ENCODE measurements at regions not wholly inside any gene's neighbourhood (a gene's known extent, or its start where the extent isn't known, plus 50 kb on each side); places are given as distances from the start of the nearest gene placed in this dataset.

GRCh38 chr18:67183398-67183797 is 333.1 kb downstream of the DSEL start:
- Histone ChIP-seq H3K4me3 (ENCODE audit: insufficient read depth in 1 of 2, low read depth in 1 of 2, low read length in 2 of 2) (no peak overlapping the region), H2BK5ac (ENCODE audit: low read depth, low read length, poor library complexity, severe bottlenecking) (no peak overlapping the region), H3K79me1 (replicated peaks; ENCODE audit: low read length, poor library complexity, severe bottlenecking) (no peaks in the 10 kb centered on the region), H4K91ac (ENCODE audit: low read length) (no peak overlapping the region), H3K9ac (ENCODE audit: low read length) (no peak overlapping the region), H3K27me3 (ENCODE audit: control insufficient read depth in 1 of 2, insufficient read depth in 1 of 2, low read length in 2 of 2) (no peaks in the 10 kb centered on the region), H3K4ac (ENCODE audit: low read depth in 1 of 2, low read length in 2 of 2) (no peak overlapping the region), H3K9me3 (ENCODE audit: control insufficient read depth, low read length) (no peaks in the 10 kb centered on the region), H2BK120ac (ENCODE audit: low read depth, low read length) (no peak overlapping the region), H3K27ac (ENCODE audit: low read length, poor library complexity, severe bottlenecking) (no peak overlapping the region), H2AFZ (ENCODE audit: low read depth, low read length) (no peak overlapping the region), H3K36me3 (ENCODE audit: control insufficient read depth in 1 of 2, insufficient read depth in 2 of 2, low read depth in 1 of 2, low read length in 2 of 2) (no peaks in the 10 kb centered on the region), H3K4me2 (ENCODE audit: low read length, poor library complexity, severe bottlenecking) (no peak overlapping the region), H3K18ac (ENCODE audit: low read depth in 1 of 2, low read length in 2 of 2) (no peak overlapping the region), H2BK12ac (ENCODE audit: low read length in 2 of 2) (no peak overlapping the region), H4K8ac (ENCODE audit: low read length) (no peak overlapping the region), H3K4me1 (ENCODE audit: control insufficient read depth, insufficient read depth, low read depth, low read length) (no peaks in the 10 kb centered on the region), H3K23ac (ENCODE audit: low read length in 2 of 2) (no peak overlapping the region), H3K14ac (ENCODE audit: low read length in 2 of 2) (no peak overlapping the region), H2BK15ac (ENCODE audit: low read depth, poor library complexity, severe bottlenecking) (no peak overlapping the region), H2AK5ac (ENCODE audit: low read length, severe bottlenecking) (no peak overlapping the region)
- 63% methylated on average over 3 of the region's 4 CpGs for WGBS
- no peak for DNase-seq

GRCh38 chr18:67179726-67180125 is 336.8 kb downstream of the DSEL start:
- Histone ChIP-seq H3K4me1 (ENCODE audit: control insufficient read depth, insufficient read depth, low read depth, low read length) (no peaks in the 10 kb centered on the region), H2BK15ac (ENCODE audit: low read depth, poor library complexity, severe bottlenecking) (no peak overlapping the region), H2BK5ac (ENCODE audit: low read depth, low read length, poor library complexity, severe bottlenecking) (no peak overlapping the region), H3K27me3 (ENCODE audit: control insufficient read depth in 1 of 2, insufficient read depth in 1 of 2, low read length in 2 of 2) (no peaks in the 10 kb centered on the region), H2AFZ (ENCODE audit: low read depth, low read length) (no peak overlapping the region), H2AK5ac (ENCODE audit: low read length, severe bottlenecking) (no peak overlapping the region), H2BK120ac (ENCODE audit: low read depth, low read length) (no peak overlapping the region), H3K79me1 (replicated peaks; ENCODE audit: low read length, poor library complexity, severe bottlenecking) (no peaks in the 10 kb centered on the region), H3K4ac (ENCODE audit: low read depth in 1 of 2, low read length in 2 of 2) (no peak overlapping the region), H3K4me3 (ENCODE audit: insufficient read depth in 1 of 2, low read depth in 1 of 2, low read length in 2 of 2) (no peak overlapping the region), H3K27ac (ENCODE audit: low read length, poor library complexity, severe bottlenecking) (no peak overlapping the region), H3K4me2 (ENCODE audit: low read length, poor library complexity, severe bottlenecking) (no peak overlapping the region), H3K14ac (ENCODE audit: low read length in 2 of 2) (no peak overlapping the region), H3K9ac (ENCODE audit: low read length) (no peak overlapping the region), H4K8ac (ENCODE audit: low read length) (no peak overlapping the region), H3K36me3 (ENCODE audit: control insufficient read depth in 1 of 2, insufficient read depth in 2 of 2, low read depth in 1 of 2, low read length in 2 of 2) (no peaks in the 10 kb centered on the region), H3K9me3 (ENCODE audit: control insufficient read depth, low read length) (no peaks in the 10 kb centered on the region), H3K18ac (ENCODE audit: low read depth in 1 of 2, low read length in 2 of 2) (no peak overlapping the region), H4K91ac (ENCODE audit: low read length) (no peak overlapping the region), H2BK12ac (ENCODE audit: low read length in 2 of 2) (no peak overlapping the region), H3K23ac (ENCODE audit: low read length in 2 of 2) (no peak overlapping the region)
- WGBS: 88% methylated on average over 1 of the region's 3 CpGs
- DNase-seq: no peak

GRCh38 chr18:67159662-67160061 is 356.9 kb downstream of the DSEL start:
- Histone ChIP-seq H2BK120ac (ENCODE audit: low read depth, low read length) (no peak overlapping the region), H2BK5ac (ENCODE audit: low read depth, low read length, poor library complexity, severe bottlenecking) (no peak overlapping the region), H2AK5ac (ENCODE audit: low read length, severe bottlenecking) (no peak overlapping the region), H3K4me2 (ENCODE audit: low read length, poor library complexity, severe bottlenecking) (no peak overlapping the region), H3K27ac (ENCODE audit: low read length, poor library complexity, severe bottlenecking) (no peak overlapping the region), H3K9ac (ENCODE audit: low read length) (no peak overlapping the region), H3K79me1 (replicated peaks; ENCODE audit: low read length, poor library complexity, severe bottlenecking) (no peaks in the 10 kb centered on the region), H4K8ac (ENCODE audit: low read length) (no peak overlapping the region), H2AFZ (ENCODE audit: low read depth, low read length) (no peak overlapping the region), H3K18ac (ENCODE audit: low read depth in 1 of 2, low read length in 2 of 2) (no peak overlapping the region), H4K91ac (ENCODE audit: low read length) (no peak overlapping the region), H3K36me3 (ENCODE audit: control insufficient read depth in 1 of 2, insufficient read depth in 2 of 2, low read depth in 1 of 2, low read length in 2 of 2) (no peaks in the 10 kb centered on the region), H3K9me3 (ENCODE audit: control insufficient read depth, low read length) (peaks cover 2% of the 10 kb centered on the region), H2BK15ac (ENCODE audit: low read depth, poor library complexity, severe bottlenecking) (no peak overlapping the region), H3K4ac (ENCODE audit: low read depth in 1 of 2, low read length in 2 of 2) (no peak overlapping the region), H3K4me1 (ENCODE audit: control insufficient read depth, insufficient read depth, low read depth, low read length) (no peaks in the 10 kb centered on the region), H2BK12ac (ENCODE audit: low read length in 2 of 2) (no peak overlapping the region), H3K14ac (ENCODE audit: low read length in 2 of 2) (no peak overlapping the region), H3K23ac (ENCODE audit: low read length in 2 of 2) (no peak overlapping the region), H3K4me3 (ENCODE audit: insufficient read depth in 1 of 2, low read depth in 1 of 2, low read length in 2 of 2) (no peak overlapping the region), H3K27me3 (ENCODE audit: control insufficient read depth in 1 of 2, insufficient read depth in 1 of 2, low read length in 2 of 2) (no peaks in the 10 kb centered on the region)
- WGBS: no CpG with 5 or more reads among the region's 2 CpGs
- no peak for DNase-seq

- Histone ChIP-seq H2BK120ac (ENCODE audit: low read depth, low read length) (no peak overlapping the region), H4K8ac (ENCODE audit: low read length) (no peak overlapping the region), H3K27me3 (ENCODE audit: control insufficient read depth in 1 of 2, insufficient read depth in 1 of 2, low read length in 2 of 2) (no peaks in the 10 kb centered on the region), H2BK12ac (ENCODE audit: low read length in 2 of 2) (no peak overlapping the region), H3K27ac (ENCODE audit: low read length, poor library complexity, severe bottlenecking) (no peak overlapping the region), H3K79me1 (replicated peaks; ENCODE audit: low read length, poor library complexity, severe bottlenecking) (no peaks in the 10 kb centered on the region), H3K9me3 (ENCODE audit: control insufficient read depth, low read length) (no peaks in the 10 kb centered on the region), H3K14ac (ENCODE audit: low read length in 2 of 2) (no peak overlapping the region), H2BK15ac (ENCODE audit: low read depth, poor library complexity, severe bottlenecking) (no peak overlapping the region), H3K18ac (ENCODE audit: low read depth in 1 of 2, low read length in 2 of 2) (no peak overlapping the region), H2BK5ac (ENCODE audit: low read depth, low read length, poor library complexity, severe bottlenecking) (no peak overlapping the region), H4K91ac (ENCODE audit: low read length) (no peak overlapping the region), H3K4me1 (ENCODE audit: control insufficient read depth, insufficient read depth, low read depth, low read length) (no peaks in the 10 kb centered on the region), H3K4ac (ENCODE audit: low read depth in 1 of 2, low read length in 2 of 2) (no peak overlapping the region), H3K9ac (ENCODE audit: low read length) (no peak overlapping the region), H3K4me2 (ENCODE audit: low read length, poor library complexity, severe bottlenecking) (no peak overlapping the region), H3K36me3 (ENCODE audit: control insufficient read depth in 1 of 2, insufficient read depth in 2 of 2, low read depth in 1 of 2, low read length in 2 of 2) (no peaks in the 10 kb centered on the region), H2AFZ (ENCODE audit: low read depth, low read length) (no peak overlapping the region), H2AK5ac (ENCODE audit: low read length, severe bottlenecking) (no peak overlapping the region), H3K4me3 (ENCODE audit: insufficient read depth in 1 of 2, low read depth in 1 of 2, low read length in 2 of 2) (no peak overlapping the region), H3K23ac (ENCODE audit: low read length in 2 of 2) (no peak overlapping the region)
- no peak for DNase-seq
- WGBS: 93% methylated on average over 1 of the region's 3 CpGs
Observed at GRCh38 chr18:67154979-67155378, 361.5 kb downstream of the DSEL start.

Measured in mesenchymal stem cell (in vitro differentiated cells and primary cell).